HepG2 (cell line): ENCODE measurements at regions not wholly inside any gene's neighbourhood (a gene's known extent, or its start where the extent isn't known, plus 50 kb on each side); places are given as distances from the start of the nearest gene placed in this dataset.

Source experiments
- ATAC-seq: fragments of 200-7000 bp; cut with Tn5 transposase; 3 replicates; pipeline ENCODE4 v1.9.1; 2020; ENCODE audit warnings: mild to moderate bottlenecking, moderate library complexity
- BruUV-seq: library from RNA; stranded (reverse); fragments of 400-500 nt; replicated peaks from 2 replicates; lab custom pipeline; 2021; lab: Mats Ljungman, UMichigan
- CTCF ChIA-PET: fragments of 300-600 bp; formaldehyde crosslinking; extraction: SDS; loops from one replicate; lab custom pipeline; 2021; ENCODE audit warnings: low total read pairs, inconsistent platforms, low intra/inter-chr PET ratio; lab: Yijun Ruan, JAX
- POLR2A ChIA-PET: fragments of 350-600 bp; sonication (Branson Sonifier 250); formaldehyde crosslinking; loops from one replicate; lab custom pipeline; 2020; ENCODE audit warnings: antibody characterized with exemption, inconsistent platforms; lab: Yijun Ruan, JAX
- DNase-seq: peaks from one replicate; pipeline ENCODE4 v3.0.0-alpha.2; 2015; ENCODE audit warnings: low spot score
- FAIRE-seq: peaks from 3 replicates; lab custom pipeline; 2011; peaks lifted over from hg19 to GRCh38; lab: Jason Lieb, UNC
- H2AFZ ChIP-seq: one replicate; pipeline ENCODE4 v1.6.1; 2011; ENCODE audit warnings: low read length, inconsistent platforms
- H3K27ac ChIP-seq: fragments of 300-600 bp; 3 replicates; pipeline ENCODE4 v1.8.0; 2011; ENCODE audit warnings: mixed run types, mild to moderate bottlenecking, mixed read lengths, low read length, inconsistent platforms; ENCODE audit not compliant: insufficient read depth; ENCODE audit errors: extremely low read length
- H3K27me3 ChIP-seq, 2 experiments: fragments of 200-600 bp in 1 of 2; 2 replicates in 1 of 2; 3 replicates in 1 of 2; pipeline versions ENCODE4 v1.6.0 to v1.8.0; 2011; ENCODE audit warnings: low read length in 2 of 2, mild to moderate bottlenecking in 2 of 2, moderate library complexity in 2 of 2, inconsistent platforms in 1 of 2; ENCODE audit not compliant: insufficient read depth in 2 of 2, control insufficient read depth in 1 of 2
- H3K36me3 ChIP-seq, 2 experiments: fragments of 200-600 bp in 1 of 2; replicated peaks in 1 of 2; 2 replicates in 1 of 2; 3 replicates in 1 of 2; pipeline versions ENCODE4 v1.5.1 to v1.8.0; 2011; ENCODE audit warnings: low read length in 2 of 2, inconsistent platforms in 1 of 2; ENCODE audit not compliant: insufficient read depth in 2 of 2, control insufficient read depth in 1 of 2
- H3K4me1 ChIP-seq: 2 replicates; pipeline ENCODE4 v1.5.1; 2012; ENCODE audit warnings: low read length, inconsistent platforms; ENCODE audit not compliant: insufficient read depth
- H3K4me2 ChIP-seq: 2 replicates; pipeline ENCODE4 v1.6.0; 2011; ENCODE audit warnings: low read depth, low read length, inconsistent platforms
- H3K4me3 ChIP-seq, 3 experiments: fragments of 200-600 bp in 1 of 3; sonication (generic), shearing (Covaris generic) in 1 of 3; replicated peaks in 1 of 3; 2 replicates each; pipeline ENCODE4 v1.5.1; 2011 to 2016; ENCODE audit warnings: low read length in 3 of 3, inconsistent platforms in 2 of 3, low read depth in 2 of 3, mild to moderate bottlenecking in 2 of 3, control low read depth in 1 of 3, mixed read lengths in 1 of 3; ENCODE audit not compliant: insufficient read depth in 1 of 3
- H3K79me2 ChIP-seq: one replicate; pipeline ENCODE4 v1.6.1; 2011; ENCODE audit warnings: low read length, inconsistent platforms; ENCODE audit not compliant: insufficient read depth
- H3K9ac ChIP-seq: 2 replicates; pipeline ENCODE4 v1.6.0; 2011; ENCODE audit warnings: mild to moderate bottlenecking, low read depth, low read length, inconsistent platforms; ENCODE audit not compliant: insufficient read depth
- H3K9me3 ChIP-seq: 2 replicates; pipeline ENCODE4 v1.5.1; 2012; ENCODE audit warnings: mild to moderate bottlenecking, low read length
- H4K20me1 ChIP-seq: 2 replicates; pipeline ENCODE4 v1.6.0; 2011; ENCODE audit warnings: inconsistent platforms, mild to moderate bottlenecking, low read length, moderate library complexity; ENCODE audit not compliant: insufficient read depth
- CENPT ChIP-seq: sonication (generic); formaldehyde crosslinking; IDR thresholded peaks from 2 replicates; pipeline ENCODE4 v1.8.0; 2022; ENCODE audit warnings: low read depth, mild to moderate bottlenecking, moderate library complexity, missing genetic modification reagents
- EEA1 ChIP-seq: sonication (generic); formaldehyde crosslinking; IDR thresholded peaks from 2 replicates; pipeline ENCODE4 v1.5.1; 2020; ENCODE audit warnings: mild to moderate bottlenecking, missing genetic modification reagents, borderline replicate concordance
- FOXJ3 ChIP-seq: sonication (generic); formaldehyde crosslinking; IDR thresholded peaks from 2 replicates; pipeline ENCODE4 v1.4.0; 2020; ENCODE audit warnings: missing genetic modification reagents, mild to moderate bottlenecking, borderline replicate concordance
- HNRNPL ChIP-seq: fragments of 200-400 bp; formaldehyde crosslinking; IDR thresholded peaks from 2 replicates; pipeline ENCODE4 v1.6.1; 2017; ENCODE audit warnings: mild to moderate bottlenecking, low read depth, low read length
- IKZF1 ChIP-seq: fragments of 450-650 bp; IDR thresholded peaks from 2 replicates; pipeline ENCODE4 v1.7.1; 2016
- JUNB ChIP-seq: sonication (generic); formaldehyde crosslinking; IDR thresholded peaks from 2 replicates; pipeline ENCODE4 v1.8.0; 2022; ENCODE audit warnings: missing genetic modification reagents, mild to moderate bottlenecking, borderline replicate concordance
- KLF15 ChIP-seq: sonication (generic); formaldehyde crosslinking; IDR thresholded peaks from 2 replicates; pipeline ENCODE4 v1.8.1; 2023; ENCODE audit warnings: borderline replicate concordance, mild to moderate bottlenecking, inconsistent platforms, missing genetic modification reagents, mixed read lengths
- PHF20 ChIP-seq: sonication (generic); formaldehyde crosslinking; IDR thresholded peaks from 2 replicates; pipeline ENCODE4 v1.5.0; 2020; ENCODE audit warnings: mild to moderate bottlenecking, missing genetic modification reagents
- SIN3A ChIP-seq: IDR thresholded peaks from 2 replicates; pipeline ENCODE4 v1.6.1; 2011; ENCODE audit warnings: low read depth, mild to moderate bottlenecking, control low read depth, low read length, borderline replicate concordance
- ZBTB8A ChIP-seq: sonication (generic); formaldehyde crosslinking; IDR thresholded peaks from 2 replicates; pipeline ENCODE4 v1.4.0; 2020; ENCODE audit warnings: mild to moderate bottlenecking, low read depth, missing genetic modification reagents, borderline replicate concordance
- ZNF382 ChIP-seq: sonication (generic); formaldehyde crosslinking; IDR thresholded peaks from 2 replicates; pipeline ENCODE4 v1.5.0; 2020; ENCODE audit warnings: missing genetic modification reagents, mild to moderate bottlenecking, borderline replicate concordance
- ZNF766 ChIP-seq: sonication (generic); formaldehyde crosslinking; IDR thresholded peaks from 2 replicates; pipeline ENCODE4 v1.5.0; 2020; ENCODE audit warnings: missing genetic modification reagents, borderline replicate concordance
- in situ Hi-C: cut with HindIII; loops from 2 replicates; pipeline ENCODE4 v1.10.0; 2017; ENCODE audit warnings: low pct_unique_long_range_greater_than_20kb; ENCODE audit not compliant: extremely low pct_ligation_motif_present
- intact Hi-C: fragments of 100-400 bp; cut with micrococcal nuclease; formaldehyde crosslinking; loops from one replicate; pipeline ENCODE4 v1.10.0; 2022; ENCODE audit not compliant: unreplicated experiment
- TF ChIP-seq, protein P1 (sequence below): sonication (generic); formaldehyde crosslinking; IDR thresholded peaks from 2 replicates; pipeline ENCODE4 v1.8.0; 2022; ENCODE audit warnings: mild to moderate bottlenecking, missing genetic modification reagents; ENCODE audit not compliant: insufficient replicate concordance
- TF ChIP-seq, protein P2 (sequence below): sonication (generic); formaldehyde crosslinking; IDR thresholded peaks from 2 replicates; pipeline ENCODE4 v1.4.0; 2020; ENCODE audit warnings: missing genetic modification reagents, borderline replicate concordance
- TF ChIP-seq, protein P3 (sequence below): sonication (generic); formaldehyde crosslinking; IDR thresholded peaks from 2 replicates; pipeline ENCODE4 v1.5.1; 2020; ENCODE audit warnings: mild to moderate bottlenecking, missing genetic modification reagents, moderate library complexity

DNA sequence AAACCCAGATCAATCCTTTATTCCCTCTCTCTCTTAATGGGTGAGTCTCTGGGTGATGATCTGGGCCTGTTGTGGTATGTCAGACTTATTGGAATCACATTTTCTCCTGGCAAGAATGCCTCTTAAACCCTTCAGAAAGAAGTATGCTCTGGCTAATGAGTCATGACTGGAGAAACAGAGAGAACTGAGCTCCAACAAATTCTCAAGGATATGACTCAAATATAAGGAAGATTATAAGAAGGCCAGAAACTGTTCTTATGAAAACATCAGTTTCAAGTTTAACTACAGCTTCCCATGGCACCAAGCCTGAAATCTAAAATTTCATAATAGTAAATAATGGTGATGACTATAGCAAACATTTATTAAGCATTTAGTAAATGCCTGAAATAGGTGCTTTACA is 83.9 kb downstream of the OR5AK2 start:
- ChIA-PET CTCF (no interaction called here), POLR2A (no interaction called here)
- H4K20me1 ChIP-seq, result no peaks in the 10 kb centered on the region
- no peak overlapping the region for H3K4me3 ChIP-seq
- H3K4me2 ChIP-seq, result no peak overlapping the region
- no peak for DNase-seq
- ATAC-seq, result no peak
- FAIRE-seq, result no peak
- no TSS peak for BruUV-seq
- no peaks in the 10 kb centered on the region for H3K79me2 ChIP-seq
- no peaks in the 10 kb centered on the region for H3K36me3 ChIP-seq
- H3K27ac ChIP-seq, result no peak overlapping the region
- H3K27me3 ChIP-seq, result no peaks in the 10 kb centered on the region
- H3K9me3 ChIP-seq, result no peaks in the 10 kb centered on the region
- no peak overlapping the region for H3K9ac ChIP-seq
- TF ChIP-seq ZBTB8A (CRISPR knock-in tag), result no peak
- TF ChIP-seq CENPT (CRISPR knock-in tag), result no peak
- TF ChIP-seq FOXJ3 (CRISPR knock-in tag), result no peak
- TF ChIP-seq ZNF382 (CRISPR knock-in tag), result no peak
- no peak for TF ChIP-seq HNRNPL
- TF ChIP-seq ZNF766 (CRISPR knock-in tag), result no peak
- TF ChIP-seq SIN3A, result no peak
- TF ChIP-seq, protein P1, sequence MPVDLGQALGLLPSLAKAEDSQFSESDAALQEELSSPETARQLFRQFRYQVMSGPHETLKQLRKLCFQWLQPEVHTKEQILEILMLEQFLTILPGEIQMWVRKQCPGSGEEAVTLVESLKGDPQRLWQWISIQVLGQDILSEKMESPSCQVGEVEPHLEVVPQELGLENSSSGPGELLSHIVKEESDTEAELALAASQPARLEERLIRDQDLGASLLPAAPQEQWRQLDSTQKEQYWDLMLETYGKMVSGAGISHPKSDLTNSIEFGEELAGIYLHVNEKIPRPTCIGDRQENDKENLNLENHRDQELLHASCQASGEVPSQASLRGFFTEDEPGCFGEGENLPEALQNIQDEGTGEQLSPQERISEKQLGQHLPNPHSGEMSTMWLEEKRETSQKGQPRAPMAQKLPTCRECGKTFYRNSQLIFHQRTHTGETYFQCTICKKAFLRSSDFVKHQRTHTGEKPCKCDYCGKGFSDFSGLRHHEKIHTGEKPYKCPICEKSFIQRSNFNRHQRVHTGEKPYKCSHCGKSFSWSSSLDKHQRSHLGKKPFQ (CRISPR knock-in tag), result no peak
- TF ChIP-seq, protein P2, sequence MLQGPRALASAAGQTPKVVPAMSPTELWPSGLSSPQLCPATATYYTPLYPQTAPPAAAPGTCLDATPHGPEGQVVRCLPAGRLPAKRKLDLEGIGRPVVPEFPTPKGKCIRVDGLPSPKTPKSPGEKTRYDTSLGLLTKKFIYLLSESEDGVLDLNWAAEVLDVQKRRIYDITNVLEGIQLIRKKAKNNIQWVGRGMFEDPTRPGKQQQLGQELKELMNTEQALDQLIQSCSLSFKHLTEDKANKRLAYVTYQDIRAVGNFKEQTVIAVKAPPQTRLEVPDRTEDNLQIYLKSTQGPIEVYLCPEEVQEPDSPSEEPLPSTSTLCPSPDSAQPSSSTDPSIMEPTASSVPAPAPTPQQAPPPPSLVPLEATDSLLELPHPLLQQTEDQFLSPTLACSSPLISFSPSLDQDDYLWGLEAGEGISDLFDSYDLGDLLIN (CRISPR knock-in tag), result no peak
- no peak for TF ChIP-seq KLF15 (CRISPR knock-in tag)
- no peak for TF ChIP-seq PHF20
- TF ChIP-seq IKZF1, result no peak
- TF ChIP-seq JUNB, result no peak
- TF ChIP-seq EEA1 (CRISPR knock-in tag), result no peak
- TF ChIP-seq, protein P3, sequence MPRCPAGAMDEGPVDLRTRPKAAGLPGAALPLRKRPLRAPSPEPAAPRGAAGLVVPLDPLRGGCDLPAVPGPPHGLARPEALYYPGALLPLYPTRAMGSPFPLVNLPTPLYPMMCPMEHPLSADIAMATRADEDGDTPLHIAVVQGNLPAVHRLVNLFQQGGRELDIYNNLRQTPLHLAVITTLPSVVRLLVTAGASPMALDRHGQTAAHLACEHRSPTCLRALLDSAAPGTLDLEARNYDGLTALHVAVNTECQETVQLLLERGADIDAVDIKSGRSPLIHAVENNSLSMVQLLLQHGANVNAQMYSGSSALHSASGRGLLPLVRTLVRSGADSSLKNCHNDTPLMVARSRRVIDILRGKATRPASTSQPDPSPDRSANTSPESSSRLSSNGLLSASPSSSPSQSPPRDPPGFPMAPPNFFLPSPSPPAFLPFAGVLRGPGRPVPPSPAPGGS (CRISPR knock-in tag), result no peak
- intact Hi-C loops, result no loop called here
- no peak overlapping the region for H2AFZ ChIP-seq
- H3K4me1 ChIP-seq, result no peaks in the 10 kb centered on the region
- in situ Hi-C loops, result no loop called here
